ENCODE measurements at regions not wholly inside any gene's neighbourhood (a gene's known extent, or its start where the extent isn't known, plus 50 kb on each side); places are given as distances from the start of the nearest gene placed in this dataset.

- no peak for TF ChIP-seq EP300 (IDR thresholded peaks at IDR 0.05)
- TF ChIP-seq CTCF (IDR thresholded peaks at IDR 0.05) = no peak
- TF ChIP-seq POLR2A (IDR thresholded peaks at IDR 0.05) = no peak
These were observed 915.2 kb downstream of the NSUN3 start for GRCh38 chr3:94978084-94978483.

Measured in stomach (tissue), 4 donors.